Muscle of leg (tissue), 3 donors: ENCODE measurements at regions not wholly inside any gene's neighbourhood (a gene's known extent, or its start where the extent isn't known, plus 50 kb on each side); places are given as distances from the start of the nearest gene placed in this dataset.

Source experiments
- DNase-seq: peaks from one replicate; pipeline ENCODE4 v3.0.0; 2013
- H3K27ac ChIP-seq: one replicate; pipeline ENCODE4 v1.5.1; 2013; ENCODE audit warnings: mild to moderate bottlenecking, low read length, control low read depth
- H3K27me3 ChIP-seq: one replicate; pipeline ENCODE4 v1.6.1; 2013; ENCODE audit warnings: low read length; ENCODE audit not compliant: control insufficient read depth, insufficient read depth
- H3K36me3 ChIP-seq: one replicate; pipeline ENCODE4 v1.6.1; 2013; ENCODE audit warnings: low read length; ENCODE audit not compliant: control insufficient read depth, insufficient read depth
- H3K4me1 ChIP-seq: one replicate; pipeline ENCODE4 v1.6.1; 2013; ENCODE audit warnings: low read length; ENCODE audit not compliant: control insufficient read depth, insufficient read depth
- H3K4me3 ChIP-seq: one replicate; pipeline ENCODE4 v1.5.1; 2013; ENCODE audit warnings: low read length, control low read depth
- H3K9me3 ChIP-seq: replicated peaks from 2 replicates; pipeline ENCODE4 v1.6.1; 2013; ENCODE audit warnings: low read depth, low read length; ENCODE audit not compliant: control insufficient read depth
- WGBS: methylation state at CpG from one replicate; pipeline ENCODE4 v1.1.5; 2013; ENCODE audit warnings: missing lambda C conversion rate; ENCODE audit not compliant: insufficient coverage; 5-methylcytosine and 5-hydroxymethylcytosine counted together

DNA sequence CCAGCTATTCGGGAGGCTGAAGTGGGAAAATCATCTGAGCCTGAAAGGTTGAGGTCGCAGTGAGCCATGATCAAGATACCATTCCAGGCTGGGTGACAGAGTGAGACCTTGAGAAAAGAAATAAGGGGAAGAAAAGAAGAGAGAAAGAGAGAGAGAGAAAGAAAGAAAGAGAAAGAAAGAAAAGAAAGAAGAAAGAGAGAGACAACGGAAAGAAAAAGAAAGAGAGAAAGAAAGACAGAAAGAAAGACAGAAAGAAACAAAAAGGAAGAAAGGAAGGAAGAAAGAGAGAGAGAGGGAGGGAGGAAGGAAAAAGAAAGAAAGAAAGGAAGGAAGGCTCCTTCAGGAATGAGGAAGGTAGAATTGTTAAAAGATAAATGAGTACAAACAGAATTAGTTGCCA is 84.5 kb downstream of the RPL22L1 start:
- peaks cover 2% of the 10 kb centered on the region for H3K27me3 ChIP-seq
- no peaks in the 10 kb centered on the region for H3K9me3 ChIP-seq
- H3K36me3 ChIP-seq: no peaks in the 10 kb centered on the region
- H3K4me3 ChIP-seq: no peak overlapping the region
- no peaks in the 10 kb centered on the region for H3K4me1 ChIP-seq
- DNase-seq: no peak
- H3K27ac ChIP-seq: no peak overlapping the region
- WGBS: 86% methylated on average over 3 of the region's 3 CpGs

DNA sequence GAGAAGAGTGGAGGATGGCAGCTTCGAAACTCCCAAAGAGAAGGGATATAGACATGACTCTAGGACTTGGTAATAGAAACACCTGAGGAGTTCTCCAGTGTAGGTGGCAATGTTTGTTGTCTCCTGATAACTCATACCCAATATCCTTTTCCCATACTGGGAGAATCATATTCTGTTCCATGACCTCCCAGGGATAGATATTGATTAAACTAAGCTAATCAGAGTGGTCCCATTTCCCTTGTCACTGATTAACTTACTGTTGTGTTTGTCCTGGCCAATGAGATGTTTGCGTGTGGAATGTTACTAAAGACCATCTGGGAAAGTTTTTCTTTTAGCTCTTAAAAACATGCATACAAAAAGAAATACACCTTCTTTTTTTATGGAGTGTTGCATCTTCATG is 85.6 kb downstream of the RPL22L1 start:
- WGBS: no CpG with 5 or more reads among the region's 2 CpGs
- no peak for DNase-seq
- no peaks in the 10 kb centered on the region for H3K9me3 ChIP-seq
- H3K27ac ChIP-seq: no peak overlapping the region
- no peak overlapping the region for H3K4me3 ChIP-seq
- no peaks in the 10 kb centered on the region for H3K4me1 ChIP-seq
- no peaks in the 10 kb centered on the region for H3K36me3 ChIP-seq
- peaks cover 2% of the 10 kb centered on the region for H3K27me3 ChIP-seq

DNA sequence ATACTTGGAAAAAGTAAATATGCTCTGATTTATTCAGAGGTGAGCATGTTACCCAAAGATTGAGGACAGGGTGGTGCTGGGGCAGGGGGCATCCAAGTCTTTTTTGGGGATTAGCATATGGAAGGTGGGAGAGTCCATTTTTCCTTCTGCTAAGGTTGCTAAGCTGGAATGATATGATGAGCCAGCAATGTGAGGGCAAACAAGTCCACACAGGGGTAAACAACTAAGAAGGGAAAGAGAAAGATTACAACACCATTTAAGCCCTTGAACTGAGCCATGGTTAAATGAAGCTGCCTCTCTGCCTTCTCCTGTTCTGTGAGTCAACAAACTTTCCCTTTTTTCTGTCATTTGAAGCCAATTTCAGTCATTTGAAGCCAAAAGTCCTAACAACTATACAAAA is 89.0 kb downstream of the RPL22L1 start:
- H3K4me3 ChIP-seq: no peak overlapping the region
- H3K27ac ChIP-seq: no peak overlapping the region
- no peaks in the 10 kb centered on the region for H3K9me3 ChIP-seq
- no peaks in the 10 kb centered on the region for H3K4me1 ChIP-seq
- no peak for DNase-seq
- peaks cover 2% of the 10 kb centered on the region for H3K27me3 ChIP-seq
- no peaks in the 10 kb centered on the region for H3K36me3 ChIP-seq

DNA sequence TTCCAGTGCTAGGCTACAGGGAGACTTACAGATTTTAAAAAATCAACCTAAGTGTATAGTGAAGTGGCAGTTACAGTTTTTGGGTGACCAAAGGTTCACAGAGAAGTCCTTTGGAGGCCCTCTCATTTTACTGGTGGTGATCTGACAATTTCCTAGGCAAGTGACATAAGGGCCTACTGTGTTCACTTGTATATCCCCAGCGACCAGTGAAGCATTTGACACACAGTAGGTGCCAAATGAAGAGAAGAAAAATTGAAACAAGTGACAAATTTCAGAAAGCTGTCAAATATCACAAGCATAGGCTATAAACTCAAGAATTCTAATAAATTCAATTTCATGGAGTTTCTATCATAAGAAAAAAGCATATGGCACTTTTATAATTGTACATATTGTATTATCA is 89.5 kb downstream of the RPL22L1 start:
- no CpG with 5 or more reads among the region's 1 CpG for WGBS
- no peaks in the 10 kb centered on the region for H3K4me1 ChIP-seq
- H3K4me3 ChIP-seq: no peak overlapping the region
- no peak overlapping the region for H3K27ac ChIP-seq
- H3K36me3 ChIP-seq: no peaks in the 10 kb centered on the region
- peaks cover 2% of the 10 kb centered on the region for H3K27me3 ChIP-seq
- no peaks in the 10 kb centered on the region for H3K9me3 ChIP-seq
- no peak for DNase-seq

DNA sequence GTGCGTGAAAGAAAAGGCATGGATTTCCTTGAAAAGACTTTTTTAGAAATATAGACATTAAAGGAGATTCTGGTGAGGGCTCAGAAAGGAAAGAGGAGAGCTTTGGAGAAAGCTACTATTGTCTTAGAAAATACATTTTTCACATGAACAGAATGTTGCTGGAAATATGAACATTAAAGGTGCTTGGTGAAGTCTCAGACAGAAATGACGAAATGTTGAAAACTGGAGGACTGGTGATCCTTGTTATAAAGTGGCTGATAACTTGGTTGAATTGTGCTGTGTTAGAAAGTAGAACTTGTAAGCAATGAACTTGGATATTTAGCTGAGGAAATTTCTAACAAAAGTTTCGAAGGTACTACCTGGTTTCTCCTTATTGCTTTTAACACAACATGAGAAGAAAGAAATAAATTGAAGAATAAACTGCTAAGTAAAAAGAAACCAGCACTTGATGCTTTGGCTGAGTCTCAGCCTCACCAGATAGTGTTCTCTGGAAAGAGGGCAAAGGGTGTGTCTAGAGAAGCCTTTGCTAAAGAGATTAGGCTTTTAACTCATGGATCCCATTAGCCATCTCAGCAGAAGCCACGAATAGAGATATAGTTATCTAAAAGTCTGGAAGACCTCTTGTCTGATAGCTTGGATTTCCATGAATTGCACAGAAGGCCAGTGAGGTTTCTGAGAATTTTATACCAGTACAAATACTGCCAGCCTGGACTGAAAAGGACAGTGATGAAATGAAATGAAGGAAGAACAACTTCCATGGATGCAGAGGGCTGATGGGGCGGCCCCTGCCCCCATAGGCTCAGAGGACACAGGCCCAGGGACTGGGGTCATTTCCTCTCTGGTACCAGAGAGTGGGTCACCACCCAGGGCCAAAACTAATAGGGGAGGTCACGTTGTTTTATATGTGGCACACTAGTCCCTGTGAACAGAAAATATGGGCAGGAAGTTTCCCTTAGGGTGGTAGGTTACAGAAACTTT is 91.5 kb downstream of the RPL22L1 start:
- no peaks in the 10 kb centered on the region for H3K9me3 ChIP-seq
- no peak overlapping the region for H3K27ac ChIP-seq
- H3K36me3 ChIP-seq: no peaks in the 10 kb centered on the region
- H3K27me3 ChIP-seq: peaks cover 2% of the 10 kb centered on the region
- H3K4me1 ChIP-seq: no peaks in the 10 kb centered on the region
- H3K4me3 ChIP-seq: no peak overlapping the region
- WGBS: 94% methylated on average over 2 of the region's 6 CpGs
- DNase-seq: no peak

DNA sequence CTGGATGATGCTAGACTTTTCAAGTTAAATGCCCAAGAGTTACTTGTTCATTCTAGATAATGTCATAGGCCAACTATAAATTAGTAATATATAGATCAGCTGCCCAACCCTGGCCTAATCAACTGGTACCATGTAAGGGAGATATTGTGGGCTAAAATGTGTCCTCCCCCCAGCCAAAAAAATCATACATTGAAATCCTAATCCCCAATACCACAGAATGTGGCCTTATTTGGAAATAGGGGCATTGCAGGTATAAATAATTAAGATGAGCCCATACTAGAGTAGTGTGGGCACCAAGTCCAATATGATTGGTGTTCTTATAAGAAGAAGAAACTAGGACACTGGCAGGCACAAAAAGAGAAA is 92.5 kb downstream of the RPL22L1 start:
- no peak overlapping the region for H3K27ac ChIP-seq
- DNase-seq: no peak
- H3K36me3 ChIP-seq: no peaks in the 10 kb centered on the region
- H3K4me1 ChIP-seq: no peaks in the 10 kb centered on the region
- no peak overlapping the region for H3K4me3 ChIP-seq
- H3K9me3 ChIP-seq: no peaks in the 10 kb centered on the region
- peaks cover 2% of the 10 kb centered on the region for H3K27me3 ChIP-seq

DNA sequence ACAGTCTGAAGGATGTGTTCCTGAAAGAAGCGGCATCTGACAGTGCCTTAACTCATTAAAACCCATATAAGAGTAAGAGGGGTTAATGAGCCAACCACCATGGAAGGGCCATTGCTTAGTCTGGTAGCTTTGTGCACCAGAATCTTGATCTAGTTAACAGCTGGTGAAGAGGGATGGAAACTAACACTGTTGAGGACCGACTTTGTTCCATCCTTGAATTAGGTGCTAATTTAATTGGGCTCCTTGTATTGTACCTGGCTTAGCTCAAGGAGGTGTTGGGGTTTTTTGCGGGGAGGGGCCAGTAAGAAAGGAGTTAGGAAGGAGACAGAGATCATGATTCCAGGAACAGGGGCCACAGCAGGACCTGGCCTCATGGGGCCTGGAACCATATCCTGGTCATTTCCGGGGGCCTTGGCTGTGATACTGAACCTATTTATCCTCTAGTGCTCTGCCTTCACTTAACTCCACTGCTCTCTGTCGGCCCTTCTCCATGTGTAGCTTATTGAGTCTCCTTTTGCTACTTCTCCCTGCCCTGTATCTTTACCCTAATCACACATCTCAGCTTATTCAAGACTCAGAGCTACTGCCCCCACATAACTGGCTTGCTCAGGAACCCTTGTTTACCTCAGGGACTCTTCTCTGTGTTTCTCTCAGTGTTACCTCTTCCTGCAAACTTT is 93.0 kb downstream of the RPL22L1 start:
- no peaks in the 10 kb centered on the region for H3K9me3 ChIP-seq
- H3K4me1 ChIP-seq: no peaks in the 10 kb centered on the region
- 79% methylated on average over 4 of the region's 5 CpGs for WGBS
- no peak for DNase-seq
- H3K27ac ChIP-seq: no peak overlapping the region
- peaks cover 2% of the 10 kb centered on the region for H3K27me3 ChIP-seq
- no peak overlapping the region for H3K4me3 ChIP-seq
- H3K36me3 ChIP-seq: no peaks in the 10 kb centered on the region

DNA sequence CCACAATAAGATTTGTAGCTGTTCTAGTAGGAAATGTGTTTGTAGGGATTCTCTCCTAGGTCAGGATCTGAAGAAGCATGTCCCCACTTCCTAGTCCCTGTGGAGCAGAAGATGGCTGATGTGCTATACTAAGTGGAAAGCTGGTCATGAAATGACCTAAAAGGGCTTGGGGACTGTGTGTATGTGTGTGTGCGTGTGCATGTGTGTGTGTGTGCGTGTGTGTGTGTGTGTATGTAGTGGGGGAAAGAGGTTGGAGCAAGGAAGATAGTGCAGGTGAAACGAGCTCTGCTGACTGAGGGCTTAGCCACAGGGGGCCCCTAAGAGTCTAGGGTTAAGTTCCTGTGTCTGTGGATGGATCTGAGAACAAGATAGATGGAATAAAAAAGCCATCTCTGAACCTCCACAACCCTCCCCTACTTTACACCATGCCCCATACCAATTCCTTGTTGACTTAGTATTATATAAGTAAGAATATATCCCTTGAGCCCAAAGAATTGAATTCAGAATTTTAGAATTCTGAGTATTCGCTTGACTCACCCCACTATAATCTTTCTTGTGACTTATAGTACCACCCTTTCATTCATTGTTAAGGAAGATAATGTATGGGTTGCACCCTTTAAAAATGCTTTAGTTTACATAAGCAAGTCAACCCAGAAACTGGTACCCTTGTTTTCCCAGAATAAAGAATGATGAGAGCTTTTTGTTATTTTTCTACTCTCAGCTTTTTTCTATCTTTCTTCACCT is 96.1 kb downstream of the RPL22L1 start:
- Histone ChIP-seq H3K27ac (no peak overlapping the region), H3K4me3 (no peak overlapping the region)
- 70% methylated on average over 2 of the region's 4 CpGs for WGBS

DNA sequence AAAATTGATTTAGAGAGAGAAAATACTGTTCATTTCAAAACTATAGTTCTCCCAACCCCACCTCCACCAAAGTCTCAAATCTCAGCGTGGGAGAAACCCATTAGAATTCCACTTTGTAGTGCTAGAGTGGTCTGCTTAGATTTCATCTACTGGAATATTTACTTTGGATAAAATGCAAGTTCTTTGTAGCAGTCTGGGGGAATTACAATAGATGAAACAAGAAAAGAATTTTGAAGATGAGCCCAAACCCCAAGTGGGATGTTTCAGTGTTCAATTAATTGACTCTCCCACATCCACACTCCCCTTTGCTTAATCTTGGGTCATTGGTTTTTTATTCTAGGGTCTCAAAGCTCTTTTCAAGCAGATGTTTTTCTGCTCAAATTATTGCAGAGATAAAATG is 97.8 kb downstream of the RPL22L1 start:
- H3K9me3 ChIP-seq: no peaks in the 10 kb centered on the region
- H3K27me3 ChIP-seq: no peaks in the 10 kb centered on the region
- WGBS: no CpG with 5 or more reads among the region's 1 CpG
- no peaks in the 10 kb centered on the region for H3K36me3 ChIP-seq
- no peaks in the 10 kb centered on the region for H3K4me1 ChIP-seq
- H3K27ac ChIP-seq: no peak overlapping the region
- no peak overlapping the region for H3K4me3 ChIP-seq
- DNase-seq: no peak

More for the DNA sequence above, 96.1 kb downstream of the RPL22L1 start:
- Histone ChIP-seq H3K9me3 (no peaks in the 10 kb centered on the region), H3K36me3 (no peaks in the 10 kb centered on the region), H3K4me1 (no peaks in the 10 kb centered on the region), H3K27me3 (peaks cover 1% of the 10 kb centered on the region)
- no peak for DNase-seq

DNA sequence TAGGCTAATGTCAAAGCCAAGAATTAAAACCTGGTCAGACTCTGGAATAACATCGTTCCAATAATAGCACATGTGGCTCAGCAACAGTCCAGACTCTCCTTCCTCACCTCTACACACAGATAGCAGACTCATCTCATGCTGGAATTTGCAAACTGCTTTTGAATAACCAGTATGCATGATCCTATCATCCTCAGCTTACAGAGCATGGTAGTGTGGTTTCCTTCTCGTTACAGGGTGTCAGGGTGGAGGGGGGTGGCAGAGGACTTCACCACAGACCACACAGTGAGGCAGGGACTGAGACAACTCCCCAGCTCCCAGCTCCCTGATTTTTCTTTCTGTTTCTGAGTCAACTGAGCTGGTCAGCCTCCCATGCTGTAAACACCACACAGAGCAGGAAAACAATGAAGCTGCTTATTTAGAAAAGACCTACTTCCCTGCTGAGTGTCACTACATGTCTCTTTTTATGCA is 101.6 kb downstream of the RPL22L1 start:
- H3K4me3 ChIP-seq: no peak overlapping the region
- WGBS: no CpG with 5 or more reads among the region's 2 CpGs

More for the DNA sequence above, 101.6 kb downstream of the RPL22L1 start:
- no peak for DNase-seq
- Histone ChIP-seq H3K9me3 (no peaks in the 10 kb centered on the region), H3K27me3 (no peaks in the 10 kb centered on the region), H3K36me3 (no peaks in the 10 kb centered on the region), H3K27ac (no peak overlapping the region), H3K4me1 (no peaks in the 10 kb centered on the region)
